GM23248 (cell line): ENCODE measurements at regions not wholly inside any gene's neighbourhood (a gene's known extent, or its start where the extent isn't known, plus 50 kb on each side); places are given as distances from the start of the nearest gene placed in this dataset.
"Not testable (repeated sequence)": the region's sequence is repeated elsewhere in the genome, so short reads cannot be mapped to it uniquely, and the experiment has no call there.

Experiments used
- DNase-seq: peaks from one replicate; pipeline ENCODE4 v3.0.0-alpha.2; 2015
- H2AFZ ChIP-seq: fragments of 200-600 bp; sonication (generic); 2 replicates; pipeline ENCODE4 v1.6.1; 2016; ENCODE audit warnings: antibody characterized with exemption
- H3F3A ChIP-seq: fragments of 200-600 bp; sonication (generic); 2 replicates; pipeline ENCODE4 v1.6.1; 2016; ENCODE audit warnings: mild to moderate bottlenecking, antibody characterized with exemption, mixed run types; ENCODE audit not compliant: insufficient read depth
- H3K27ac ChIP-seq: fragments of 200-600 bp; sonication (generic); 2 replicates; pipeline ENCODE4 v1.5.1; 2016; ENCODE audit warnings: mild to moderate bottlenecking
- H3K27me3 ChIP-seq: fragments of 200-600 bp; sonication (generic); replicated peaks from 2 replicates; pipeline ENCODE4 v1.6.1; 2016; ENCODE audit warnings: mild to moderate bottlenecking; ENCODE audit not compliant: insufficient read depth
- H3K36me3 ChIP-seq: fragments of 200-600 bp; sonication (generic); 2 replicates; pipeline ENCODE4 v1.6.1; 2016; ENCODE audit warnings: low read depth, mild to moderate bottlenecking
- H3K4me1 ChIP-seq: fragments of 200-600 bp; sonication (generic); 2 replicates; pipeline ENCODE4 v1.6.1; 2016; ENCODE audit warnings: mild to moderate bottlenecking; ENCODE audit not compliant: insufficient read depth
- H3K4me2 ChIP-seq: fragments of 200-600 bp; sonication (generic); one replicate; pipeline ENCODE4 v1.6.1; 2016; ENCODE audit warnings: mild to moderate bottlenecking; ENCODE audit not compliant: unreplicated experiment
- H3K4me3 ChIP-seq: fragments of 200-600 bp; sonication (generic); 2 replicates; pipeline ENCODE4 v1.5.1; 2016; ENCODE audit warnings: mild to moderate bottlenecking
- H3K79me2 ChIP-seq: fragments of 200-600 bp; sonication (generic); 2 replicates; pipeline ENCODE4 v1.6.1; 2016; ENCODE audit warnings: mild to moderate bottlenecking; ENCODE audit not compliant: insufficient read depth
- H3K9ac ChIP-seq: fragments of 200-600 bp; sonication (generic); 2 replicates; pipeline ENCODE4 v1.6.1; 2016; ENCODE audit warnings: mild to moderate bottlenecking
- H3K9me2 ChIP-seq: fragments of 200-600 bp; sonication (generic); 2 replicates; pipeline ENCODE4 v1.6.1; 2016; ENCODE audit warnings: mixed run types, mild to moderate bottlenecking, moderate library complexity; ENCODE audit not compliant: insufficient read depth
- H3K9me3 ChIP-seq: fragments of 200-600 bp; sonication (generic); one replicate; pipeline ENCODE4 v1.6.1; 2017; ENCODE audit warnings: low read depth
- H4K20me1 ChIP-seq: fragments of 200-600 bp; sonication (generic); 2 replicates; pipeline ENCODE4 v1.6.0; 2016; ENCODE audit not compliant: insufficient read depth
- EZH2 ChIP-seq: fragments of 200-600 bp; sonication (generic); IDR thresholded peaks from 2 replicates; pipeline ENCODE4 v1.6.1; 2018; ENCODE audit warnings: antibody characterized with exemption, mild to moderate bottlenecking; ENCODE audit not compliant: insufficient read depth, poor library complexity, severe bottlenecking
- EZH2phosphoT487 ChIP-seq: fragments of 200-600 bp; sonication (generic); IDR thresholded peaks from 2 replicates; pipeline ENCODE4 v1.6.1; 2018; ENCODE audit warnings: antibody characterized with exemption, moderate library complexity, mild to moderate bottlenecking, low read depth; ENCODE audit not compliant: insufficient read depth
- WGBS, 2 experiments: methylation state at CpG; one replicate each; pipeline ENCODE4 v1.1.6; 2015 to 2017; ENCODE audit warnings: low lambda C conversion rate in 2 of 2, low coverage in 1 of 2; ENCODE audit errors: missing lambda C conversion rate in 2 of 2; 5-methylcytosine and 5-hydroxymethylcytosine counted together
- in situ Hi-C: fragments of 300-500 bp; cut with MboI; formaldehyde crosslinking; loops from 2 replicates; pipeline ENCODE4 v1.15.0; 2020

DNA sequence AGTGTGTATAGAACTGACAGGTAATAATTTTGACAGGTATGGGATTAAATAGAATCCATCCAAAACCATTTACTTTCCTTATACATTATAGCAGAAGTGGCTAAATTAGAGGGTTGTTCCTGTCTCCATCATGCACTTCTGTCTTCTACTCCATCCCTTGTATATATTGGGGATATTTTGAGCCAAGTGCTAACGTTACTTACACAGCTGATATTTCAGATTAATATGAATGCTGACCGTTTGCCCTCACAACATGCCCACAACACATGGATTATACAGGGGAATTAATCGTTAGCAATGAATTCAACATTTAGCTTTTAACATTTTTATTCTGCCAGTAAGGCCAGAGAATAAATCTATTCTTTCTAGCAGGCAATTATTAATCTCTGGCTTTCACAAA is 1125.0 kb upstream of the FAM98A start:
- no peaks in the 10 kb centered on the region for H4K20me1 ChIP-seq
- no peaks in the 10 kb centered on the region for H3K9me2 ChIP-seq
- no peak overlapping the region for H3K4me3 ChIP-seq
- no peak overlapping the region for H3K27ac ChIP-seq
- no peak overlapping the region for H2AFZ ChIP-seq
- WGBS, 2 experiments = 14 to 21% methylated on average over 3 of the region's 3 CpGs
- DNase-seq = no peak
- no peaks in the 10 kb centered on the region for H3F3A ChIP-seq
- no peak overlapping the region for H3K9ac ChIP-seq
- no peaks in the 10 kb centered on the region for H3K36me3 ChIP-seq
- H3K4me2 ChIP-seq = no peak overlapping the region
- H3K9me3 ChIP-seq = no peaks in the 10 kb centered on the region
- TF ChIP-seq EZH2phosphoT487 (no peak), EZH2 (no peak)
- H3K79me2 ChIP-seq = no peaks in the 10 kb centered on the region
- in situ Hi-C loops = no loop called here
- no peaks in the 10 kb centered on the region for H3K27me3 ChIP-seq
- no peaks in the 10 kb centered on the region for H3K4me1 ChIP-seq

DNA sequence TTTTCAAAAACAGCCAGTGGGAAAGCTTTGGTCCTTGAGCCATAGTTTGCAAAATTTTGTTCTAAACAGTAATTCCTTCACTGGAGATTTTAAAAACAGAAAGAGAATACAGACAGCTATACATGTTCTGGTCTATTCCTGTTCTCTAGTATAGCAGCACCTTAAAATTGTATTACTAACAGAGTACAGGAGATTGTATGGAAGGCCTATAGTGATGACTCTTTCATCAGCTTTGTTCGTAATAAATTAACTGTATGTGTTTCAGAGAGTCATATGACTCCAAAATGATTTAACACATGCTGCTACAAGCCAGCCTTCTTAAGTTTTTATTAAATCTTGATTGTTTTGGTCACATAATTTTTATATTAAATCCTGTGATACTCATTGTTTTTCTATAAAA is 1124.6 kb upstream of the FAM98A start:
- H3K9me3 ChIP-seq = no peaks in the 10 kb centered on the region
- no peaks in the 10 kb centered on the region for H3K27me3 ChIP-seq
- H3K9ac ChIP-seq = no peak overlapping the region
- TF ChIP-seq EZH2phosphoT487 (no peak), EZH2 (no peak)
- DNase-seq = no peak
- no peaks in the 10 kb centered on the region for H3K36me3 ChIP-seq
- H3K4me2 ChIP-seq = no peak overlapping the region
- WGBS, 2 experiments = 4 to 27% methylated on average over 1 of the region's 1 CpG
- H4K20me1 ChIP-seq = no peaks in the 10 kb centered on the region
- H3K4me1 ChIP-seq = no peaks in the 10 kb centered on the region
- in situ Hi-C loops = no loop called here
- H3F3A ChIP-seq = no peaks in the 10 kb centered on the region
- no peaks in the 10 kb centered on the region for H3K9me2 ChIP-seq
- no peak overlapping the region for H3K4me3 ChIP-seq
- no peak overlapping the region for H3K27ac ChIP-seq
- no peak overlapping the region for H2AFZ ChIP-seq
- no peaks in the 10 kb centered on the region for H3K79me2 ChIP-seq

DNA sequence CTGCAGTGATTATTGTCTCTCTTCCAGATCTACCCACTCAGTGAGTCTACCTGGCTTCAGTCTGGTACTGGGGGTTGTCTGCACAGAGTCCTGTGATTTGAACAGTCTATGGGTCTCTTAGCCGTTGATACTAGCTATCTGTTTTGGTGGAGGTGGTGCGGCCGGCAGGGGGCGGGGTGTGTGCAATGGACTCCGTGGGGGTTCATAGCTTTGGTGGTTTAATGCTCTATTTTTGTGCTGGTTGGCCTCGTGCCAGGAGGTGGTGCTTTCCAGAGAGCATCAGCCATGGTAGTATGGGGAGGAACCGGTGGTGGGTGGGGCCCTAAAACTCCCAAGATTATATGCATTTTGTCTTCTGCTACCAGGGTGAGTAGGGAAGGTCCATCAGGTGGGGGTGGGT is 1120.1 kb upstream of the FAM98A start:
- Histone ChIP-seq H3K4me1 (no peaks in the 10 kb centered on the region), H3K27me3 (no peaks in the 10 kb centered on the region), H2AFZ (no peak overlapping the region), H3K9me2 (no peaks in the 10 kb centered on the region), H3F3A (no peaks in the 10 kb centered on the region), H3K4me2 (no peak overlapping the region), H3K9ac (no peak overlapping the region), H3K79me2 (no peaks in the 10 kb centered on the region), H3K9me3 (no peaks in the 10 kb centered on the region), H3K27ac (no peak overlapping the region), H3K36me3 (no peaks in the 10 kb centered on the region), H3K4me3 (no peak overlapping the region), H4K20me1 (no peaks in the 10 kb centered on the region)
- no peak for TF ChIP-seq EZH2
- no peak for TF ChIP-seq EZH2phosphoT487
- 45 to 50% methylated on average over 7 of the region's 7 CpGs for WGBS, 2 experiments
- no peak for DNase-seq
- in situ Hi-C loops = no loop called here

DNA sequence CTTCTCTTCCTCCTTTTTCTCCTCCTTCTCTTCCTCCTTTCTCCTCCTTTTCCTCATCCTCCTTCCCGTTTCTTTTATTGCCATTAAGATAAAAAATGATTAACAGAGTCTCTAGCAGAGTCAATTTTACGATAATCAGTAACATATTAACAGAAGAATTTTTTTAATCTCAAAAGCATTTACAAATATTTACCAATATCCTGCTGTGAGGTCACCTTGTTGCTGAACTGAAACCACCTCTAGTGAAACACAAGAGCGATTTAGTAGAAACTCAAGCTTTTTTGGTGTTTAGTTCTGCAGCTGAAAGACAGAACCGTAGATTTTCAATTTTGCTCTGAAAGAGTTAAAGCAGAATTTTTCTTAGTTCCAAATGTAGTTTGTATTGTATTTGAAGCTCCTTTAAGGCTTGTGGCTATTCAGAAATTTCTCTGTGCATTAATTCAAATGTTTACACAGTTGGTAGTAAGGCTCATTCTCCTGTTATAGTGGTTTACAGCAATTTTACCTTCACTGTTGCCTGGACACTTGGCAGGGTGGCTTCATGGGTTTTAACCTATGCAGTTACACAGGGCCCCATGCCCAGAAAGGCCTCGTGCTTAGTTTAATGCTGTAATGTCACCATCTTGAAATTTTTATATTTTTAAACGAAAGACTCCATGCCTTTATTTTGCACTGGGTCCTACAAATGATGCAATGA is 1106.6 kb upstream of the FAM98A start:
- no peak for TF ChIP-seq EZH2phosphoT487
- no peak for TF ChIP-seq EZH2
- no peak overlapping the region for H2AFZ ChIP-seq
- in situ Hi-C loops = no loop called here
- WGBS, 2 experiments = 14% methylated on average over 6 of the region's 6 CpGs
- no peak for DNase-seq
- H3K4me3 ChIP-seq = no peak overlapping the region
- H3F3A ChIP-seq = no peaks in the 10 kb centered on the region
- H3K9me3 ChIP-seq = no peaks in the 10 kb centered on the region
- H3K4me1 ChIP-seq = no peaks in the 10 kb centered on the region
- no peak overlapping the region for H3K4me2 ChIP-seq
- no peaks in the 10 kb centered on the region for H3K27me3 ChIP-seq
- no peaks in the 10 kb centered on the region for H3K9me2 ChIP-seq
- H3K36me3 ChIP-seq = no peaks in the 10 kb centered on the region
- no peaks in the 10 kb centered on the region for H3K79me2 ChIP-seq
- no peaks in the 10 kb centered on the region for H4K20me1 ChIP-seq
- H3K9ac ChIP-seq = no peak overlapping the region
- no peak overlapping the region for H3K27ac ChIP-seq

DNA sequence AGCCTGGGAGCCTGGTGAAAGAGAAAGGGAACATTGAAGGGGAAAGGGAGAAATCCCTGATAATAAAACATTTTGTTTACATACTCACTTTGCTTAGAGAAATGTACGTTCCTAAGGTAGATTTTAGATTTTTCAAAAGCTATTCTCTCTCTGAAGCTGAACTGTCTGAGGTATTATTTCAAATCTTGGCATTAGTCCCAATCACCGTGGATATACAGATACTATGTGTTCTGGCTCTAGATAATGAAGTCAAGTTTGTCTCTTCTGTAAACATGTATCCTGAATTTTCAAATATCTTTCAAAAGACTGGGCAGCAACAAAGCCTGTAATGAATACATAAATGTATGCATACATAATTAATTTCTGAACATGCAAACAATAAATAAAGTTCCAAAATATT is 1104.2 kb upstream of the FAM98A start:
- Histone ChIP-seq H2AFZ (no peak overlapping the region), H3K27me3 (no peaks in the 10 kb centered on the region), H3F3A (no peaks in the 10 kb centered on the region), H3K4me2 (no peak overlapping the region), H3K36me3 (no peaks in the 10 kb centered on the region), H3K79me2 (no peaks in the 10 kb centered on the region), H3K9ac (no peak overlapping the region), H3K4me3 (no peak overlapping the region), H3K27ac (no peak overlapping the region), H3K9me2 (no peaks in the 10 kb centered on the region), H3K9me3 (no peaks in the 10 kb centered on the region), H3K4me1 (no peaks in the 10 kb centered on the region), H4K20me1 (no peaks in the 10 kb centered on the region)
- in situ Hi-C loops = no loop called here
- no peak for DNase-seq
- 8 to 12% methylated on average over 2 of the region's 2 CpGs for WGBS, 2 experiments
- TF ChIP-seq EZH2phosphoT487 = no peak
- no peak for TF ChIP-seq EZH2

DNA sequence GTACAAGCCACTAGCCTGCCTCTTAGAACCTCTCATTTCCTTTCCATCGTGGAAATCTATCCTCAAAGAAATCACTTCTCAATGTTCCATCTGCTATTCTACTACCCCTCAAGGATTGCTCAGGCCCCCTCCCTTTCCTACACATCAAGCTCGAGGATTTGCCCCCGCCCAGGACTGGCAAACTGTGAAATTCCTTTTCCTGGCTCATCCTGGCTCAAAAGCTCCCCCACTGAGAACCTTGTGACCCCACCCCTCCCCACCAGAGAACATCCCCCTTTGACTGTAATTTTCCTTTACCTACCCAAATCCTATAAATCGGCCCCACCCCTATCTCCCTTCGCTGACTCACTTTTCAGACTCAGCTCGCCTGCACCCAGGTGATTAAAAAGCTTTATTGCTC is 1103.3 kb upstream of the FAM98A start:
- H3K4me1 ChIP-seq, H3K9me2 ChIP-seq, H3F3A ChIP-seq, H3K27ac ChIP-seq, H3K79me2 ChIP-seq, H3K9ac ChIP-seq, H4K20me1 ChIP-seq, H2AFZ ChIP-seq, H3K27me3 ChIP-seq, DNase-seq, H3K4me3 ChIP-seq, H3K36me3 ChIP-seq, H3K4me2 ChIP-seq, H3K9me3 ChIP-seq, in situ Hi-C loops: not testable (repeated sequence)
- 15 to 21% methylated on average over 6 of the region's 6 CpGs for WGBS, 2 experiments

DNA sequence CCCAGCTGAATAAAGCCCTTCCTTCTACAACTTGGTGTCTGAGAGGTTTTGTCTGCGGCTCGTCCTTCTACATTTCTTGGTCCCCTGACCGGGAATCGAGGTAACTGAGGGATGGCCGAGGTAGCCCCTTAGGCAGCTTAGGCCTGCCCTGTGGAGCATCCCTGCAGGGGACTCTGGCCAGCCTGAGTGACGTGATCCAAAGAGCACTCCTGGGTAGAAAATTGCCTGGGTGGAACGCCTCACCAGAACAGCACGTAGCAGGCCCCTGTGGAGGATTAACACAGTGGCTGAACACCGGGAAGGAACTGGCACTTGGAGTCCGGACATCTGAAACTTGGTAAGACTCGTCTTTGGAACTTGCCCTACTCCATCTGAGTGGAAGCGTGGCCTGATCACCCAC is 1078.5 kb upstream of the FAM98A start:
- 38% methylated on average over 12 of the region's 12 CpGs for WGBS, 2 experiments
- H3K9ac ChIP-seq, H3K4me2 ChIP-seq, H3K9me2 ChIP-seq, H3K27me3 ChIP-seq, in situ Hi-C loops, H3K27ac ChIP-seq, H3K79me2 ChIP-seq, H4K20me1 ChIP-seq, H2AFZ ChIP-seq, H3K9me3 ChIP-seq, H3K4me3 ChIP-seq, H3K4me1 ChIP-seq, H3F3A ChIP-seq, DNase-seq, H3K36me3 ChIP-seq: not testable (repeated sequence)
